ENCODE measurements at regions not wholly inside any gene's neighbourhood (a gene's known extent, or its start where the extent isn't known, plus 50 kb on each side); places are given as distances from the start of the nearest gene placed in this dataset.

DNA sequence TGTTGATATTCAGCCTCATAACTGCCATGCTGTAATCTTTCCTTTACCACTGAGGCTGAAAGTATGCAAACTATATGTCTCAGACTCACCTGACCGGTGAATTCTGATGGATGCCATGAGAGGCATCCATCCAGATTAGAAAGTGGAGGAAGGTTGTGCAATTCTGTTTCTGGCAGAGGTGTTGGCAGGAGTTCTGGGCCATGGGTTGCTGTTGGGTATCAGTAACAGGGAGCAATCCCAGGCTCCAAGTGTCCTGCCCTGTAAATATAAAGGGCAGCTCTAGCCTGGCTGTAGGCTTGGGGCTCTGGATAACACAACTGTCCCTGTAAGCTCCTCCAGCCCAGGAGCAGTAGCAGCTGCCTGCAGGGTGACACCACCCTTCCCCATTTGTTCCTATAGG is 77.4 kb upstream of the ABCC4 start:
- Histone ChIP-seq H2BK12ac (ENCODE audit: low read depth, low read length) (no peak overlapping the region), H3K23me2 (ENCODE audit: low read depth, low read length) (no peaks in the 10 kb centered on the region), H3K79me1 (ENCODE audit: low read depth, low read length) (no peaks in the 10 kb centered on the region), H2AK5ac (ENCODE audit: low read depth, low read length) (no peak overlapping the region), H2AFZ (ENCODE audit: low read length) (no peak overlapping the region), H3K18ac (ENCODE audit: extremely low read depth, low read length) (no peak overlapping the region), H3K4me3 (ENCODE audit: extremely low read depth in 1 of 4, insufficient read depth in 2 of 4, low read depth in 3 of 4, low read length in 4 of 4) (no peak overlapping the region), H2BK5ac (ENCODE audit: low read depth, low read length) (no peak overlapping the region), H3K9ac (replicated peaks in 1 of 4; ENCODE audit: extremely low read depth in 1 of 4, low read depth in 3 of 4, low read length in 3 of 4) (no peak overlapping the region), H3K9me3 (ENCODE audit: insufficient read depth in 2 of 2, low read depth in 1 of 2, low read length in 1 of 2) (no peaks in the 10 kb centered on the region), H3K4ac (replicated peaks; ENCODE audit: insufficient read length, low read depth, low read length) (no peak overlapping the region), H3K27me3 (replicated peaks in 1 of 4; ENCODE audit: control insufficient read depth in 3 of 4, extremely low read depth in 1 of 4, insufficient read depth in 3 of 4, low read length in 3 of 4) (no peaks in the 10 kb centered on the region), H2BK15ac (ENCODE audit: low read length) (no peak overlapping the region), H2BK120ac (replicated peaks; ENCODE audit: low read depth, low read length) (no peak overlapping the region), H3K79me2 (ENCODE audit: control insufficient read depth in 1 of 2, insufficient read depth in 2 of 2, low read length in 2 of 2) (no peaks in the 10 kb centered on the region), H3K56ac (replicated peaks; ENCODE audit: insufficient read length, low read depth, low read length) (no peak overlapping the region), H3K36me3 (ENCODE audit: control insufficient read depth in 2 of 4, insufficient read depth in 4 of 4, low read length in 3 of 4) (no peaks in the 10 kb centered on the region), H2BK20ac (ENCODE audit: low read length) (no peak overlapping the region), H4K20me1 (replicated peaks in 1 of 2; ENCODE audit: control insufficient read depth in 1 of 2, insufficient read depth in 2 of 2, low read length in 2 of 2) (no peaks in the 10 kb centered on the region), H3K4me1 (replicated peaks in 1 of 4; ENCODE audit: control insufficient read depth in 3 of 4, insufficient read depth in 4 of 4, low read length in 3 of 4) (peaks cover 0 to 6% (median 0%) of the 10 kb centered on the region in 4 experiments; a peak in 1 of 7 replicates), H4K91ac (replicated peaks; ENCODE audit: insufficient read length, low read length) (no peak overlapping the region), H3K4me2 (ENCODE audit: insufficient read depth in 1 of 2, low read depth in 2 of 2, low read length in 2 of 2) (no peak overlapping the region), H4K5ac (ENCODE audit: insufficient read length, low read depth, low read length) (no peak overlapping the region), H3K23ac (ENCODE audit: insufficient read length) (no peak overlapping the region), H4K8ac (ENCODE audit: extremely low read depth, insufficient read depth, low read length) (no peak overlapping the region), H3K14ac (ENCODE audit: insufficient read length) (no peak overlapping the region), H3K27ac (ENCODE audit: low read depth, low read length) (no peak overlapping the region)
- TF ChIP-seq SP4 (IDR thresholded peaks at IDR 0.05; ENCODE audit: low read length) (no peak), KDM5A (IDR thresholded peaks at IDR 0.05; ENCODE audit: low read length) (no peak), EZH2 (IDR thresholded peaks at IDR 0.05; ENCODE audit: low read depth, low read length, severe bottlenecking) (no peak)
- CTCF ChIA-PET (ENCODE audit: partially characterized antibody): interaction anchor here (0.7 to 9.0 kb wide), 5 partner anchors 9 to 187 kb away, joined by 3 to 113 read pairs (median 4); no protein-coding TSS in a partner anchor
- POLR2A ChIA-PET (ENCODE audit: partially characterized antibody): no interaction called here
- 87% methylated on average over 1 of the region's 1 CpG; no CpG with 5 or more reads in 1 of the 2 experiments for WGBS, 2 experiments (ENCODE audit: extremely low coverage in 1 of 2, insufficient coverage in 1 of 2, insufficient read length in 1 of 2, insufficient replicate concordance in 2 of 2, low coverage in 1 of 2, low lambda C conversion rate in 2 of 2, missing lambda C conversion rate in 1 of 2)
- no peak for DNase-seq (ENCODE audit: low read depth in 1 of 2, low spot score in 2 of 2)
- FAIRE-seq: no peak

Measured in H1 (cell line).